MV-4-11 (cell line): ENCODE measurements at regions not wholly inside any gene's neighbourhood (a gene's known extent, or its start where the extent isn't known, plus 50 kb on each side); places are given as distances from the start of the nearest gene placed in this dataset.
"Not testable (repeated sequence)": the region's sequence is repeated elsewhere in the genome, so short reads cannot be mapped to it uniquely, and the experiment has no call there.

Experiments
- DNase-seq: peaks from one replicate; lab custom pipeline; 2025; lab: John Stamatoyannopoulos, UW

GRCh38 chr13:95388420-95389079 is 87.3 kb upstream of the ABCC4 start:
- DNase-seq: peak; percentile 77

- no peak for DNase-seq
Observed at GRCh38 chr13:95391362-95391761, 90.1 kb upstream of the ABCC4 start.

DNA sequence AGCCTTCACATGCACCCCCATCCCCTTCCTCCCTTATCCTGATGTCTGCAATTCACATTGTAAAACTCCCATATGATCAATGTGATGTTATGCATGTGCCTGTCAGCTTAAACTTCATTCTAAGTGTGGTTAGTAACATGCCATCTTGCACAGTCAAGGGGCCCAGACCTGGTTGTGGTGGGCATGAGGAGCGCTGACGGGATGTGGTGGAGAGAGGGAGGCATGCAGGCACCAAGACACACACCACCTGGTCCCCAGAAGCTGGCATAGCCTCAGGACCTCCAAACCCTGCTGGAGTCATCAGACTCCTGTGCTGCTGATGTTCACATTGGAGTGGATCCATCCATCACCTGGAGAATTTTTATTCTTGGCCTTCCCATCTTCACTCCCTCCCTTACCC is 90.5 kb upstream of the ABCC4 start:
- DNase-seq: no peak

DNA sequence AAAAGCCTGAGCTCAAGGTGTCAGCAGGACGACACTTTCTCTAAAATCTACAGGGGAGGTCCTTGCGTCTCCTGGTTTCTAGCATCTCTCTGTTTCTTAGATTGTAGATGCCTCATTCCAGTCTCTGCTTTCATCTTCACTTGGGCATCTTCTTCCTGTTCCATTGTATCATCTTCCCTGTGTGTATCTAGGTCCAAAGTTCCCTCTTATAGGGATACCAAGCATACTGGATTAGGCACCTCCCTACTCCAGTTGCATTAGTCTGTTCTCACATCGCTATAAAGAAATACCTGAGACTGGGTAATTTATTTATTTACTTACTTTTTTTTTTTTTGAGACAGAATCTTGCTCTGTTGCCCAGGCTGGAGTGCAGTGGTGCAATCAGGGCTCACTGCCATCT is 91.3 kb upstream of the ABCC4 start:
- DNase-seq: no peak

DNA sequence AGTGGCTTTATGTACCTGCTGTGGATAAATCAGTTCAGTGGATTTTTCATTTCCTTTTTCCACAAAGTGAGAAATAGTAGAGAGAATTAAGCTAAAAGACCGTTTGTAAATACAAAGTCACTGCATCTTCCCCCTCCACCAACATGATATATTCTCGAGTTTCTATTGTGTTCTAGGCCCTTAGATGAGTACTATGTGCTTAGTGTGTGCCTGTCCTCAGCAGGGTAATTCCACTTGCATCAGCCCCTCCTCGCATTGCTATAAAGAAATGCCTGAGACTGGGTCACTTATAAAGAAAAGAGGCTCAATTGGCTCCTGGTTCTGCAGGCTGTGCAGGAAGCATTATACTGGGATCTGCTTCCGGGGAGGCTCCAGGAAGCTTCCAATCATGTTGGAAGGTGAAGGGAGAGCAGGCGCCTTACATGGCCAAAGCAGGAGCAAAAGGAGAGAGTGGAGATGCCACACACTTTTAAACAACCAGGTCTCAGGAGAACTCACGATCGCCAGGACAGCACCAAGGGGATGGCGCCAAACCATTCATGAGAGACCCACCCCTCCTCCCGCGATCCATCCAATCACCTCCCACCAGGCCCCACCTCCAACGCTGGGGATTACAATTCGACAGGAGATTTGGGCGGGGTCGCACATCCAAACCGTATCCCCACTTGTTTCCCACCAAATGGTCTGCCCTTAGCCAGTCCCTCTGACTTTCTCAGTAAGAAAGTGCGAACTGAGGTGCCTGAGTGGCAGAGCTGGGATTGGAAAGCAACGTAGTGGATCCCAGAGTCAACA is 102.3 kb upstream of the ABCC4 start:
- no peak for DNase-seq

DNA sequence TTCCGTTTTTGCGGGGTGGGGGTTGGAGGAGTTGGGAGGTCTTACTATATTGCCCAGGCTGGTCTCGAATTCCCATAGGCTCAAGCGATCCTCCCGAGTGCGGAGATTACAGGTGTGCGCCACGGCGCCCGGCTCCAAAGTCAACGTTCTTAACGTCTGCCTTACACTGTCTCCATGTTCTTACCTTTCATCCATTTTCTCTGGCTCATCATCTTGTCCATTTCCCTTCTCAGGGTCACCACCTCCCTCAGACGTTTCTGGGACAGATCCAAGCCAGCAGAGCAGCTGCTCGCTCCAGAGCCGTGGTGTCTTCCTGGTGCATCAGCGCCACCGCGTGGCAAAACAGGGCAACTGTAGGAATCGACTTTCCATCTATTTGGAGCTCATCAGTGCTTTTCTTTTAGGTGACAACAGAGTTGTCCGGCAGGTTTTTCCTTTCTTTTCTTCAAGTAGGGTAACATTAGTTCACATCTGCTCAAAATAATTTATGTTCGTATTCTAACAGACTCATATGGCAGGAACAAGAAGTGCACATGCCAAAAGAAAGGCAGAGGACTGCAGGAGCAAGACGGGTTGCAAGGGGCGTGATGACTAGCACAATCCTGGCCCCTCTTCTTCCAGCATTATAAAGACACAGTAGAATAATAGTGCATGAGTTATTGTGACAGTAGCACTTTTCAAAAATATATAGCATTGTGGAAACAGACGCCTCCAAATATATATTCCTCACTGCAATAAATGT is 103.1 kb upstream of the ABCC4 start:
- peak; percentile 61 for DNase-seq

GRCh38 chr13:95406176-95406575 is 104.9 kb upstream of the ABCC4 start:
- DNase-seq: peak; percentile 43

GRCh38 chr13:95411428-95412040 is 110.3 kb upstream of the ABCC4 start:
- DNase-seq: no peak

- DNase-seq: no peak
Observed at GRCh38 chr13:95418946-95419345, 117.7 kb upstream of the ABCC4 start.

DNA sequence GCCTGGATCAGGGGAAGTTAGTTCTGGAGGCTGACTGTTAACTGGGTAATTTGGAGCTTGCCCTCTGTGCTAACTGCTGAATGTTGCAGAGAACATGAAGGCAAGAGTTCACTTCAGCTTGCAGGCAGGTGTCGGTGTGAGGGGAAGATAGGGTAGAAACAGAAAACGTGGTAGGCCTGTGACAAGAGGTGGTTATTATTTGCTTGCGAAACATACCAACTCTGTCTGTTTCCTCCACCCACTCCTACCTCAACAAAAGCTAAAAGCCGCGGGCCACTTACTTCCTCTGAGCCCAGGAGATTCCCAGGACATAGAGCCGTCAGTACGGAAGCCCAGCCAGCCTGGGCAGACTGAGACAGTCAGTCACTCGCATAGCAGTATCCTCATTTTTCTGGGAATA is 119.2 kb upstream of the ABCC4 start:
- DNase-seq: peak; percentile 5

DNA sequence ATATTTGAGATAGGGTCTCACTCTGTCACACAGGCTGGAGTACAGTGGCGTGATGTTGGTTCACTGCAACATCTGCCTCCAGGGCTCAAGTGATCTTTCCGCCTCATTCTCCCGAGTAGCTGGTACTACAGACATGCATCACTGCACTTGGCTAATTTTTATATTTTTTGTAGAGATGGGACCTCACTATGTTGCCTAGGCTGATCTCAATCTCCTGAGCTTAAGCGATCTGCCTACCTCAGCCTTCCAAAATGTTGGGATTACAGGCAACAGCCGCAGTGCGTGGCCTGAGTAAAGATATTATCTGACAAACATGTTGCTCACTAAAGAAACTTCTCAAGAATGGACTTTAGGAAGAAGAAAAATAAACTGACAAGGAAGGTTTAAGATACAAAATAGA is 125.4 kb upstream of the ABCC4 start:
- no peak for DNase-seq

- DNase-seq: not testable (repeated sequence)
Observed at GRCh38 chr13:95430525-95430924, 122.0 kb upstream of the CLDN10 start.

DNA sequence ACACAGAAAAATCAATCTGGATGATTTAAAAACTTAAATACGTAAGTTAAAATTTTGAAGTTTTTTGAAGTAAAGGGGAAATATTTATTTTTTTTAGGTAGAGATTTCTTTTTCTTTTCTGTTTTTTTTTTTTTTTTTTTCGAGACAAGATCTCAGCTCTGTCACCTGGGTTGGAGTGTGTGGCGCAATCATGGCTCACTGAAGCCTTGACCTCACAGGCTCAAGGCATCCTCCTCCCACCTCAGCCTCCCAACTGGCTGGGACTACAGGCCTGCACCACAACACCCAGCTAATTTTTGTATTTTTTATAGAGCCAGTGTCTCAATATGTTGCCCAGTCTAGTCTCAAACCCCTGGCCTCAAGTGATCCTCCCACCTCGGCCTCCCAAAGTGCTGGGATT is 120.4 kb upstream of the CLDN10 start:
- DNase-seq: no peak

GRCh38 chr13:95433537-95433936 is 119.0 kb upstream of the CLDN10 start:
- DNase-seq: no peak

GRCh38 chr13:95434111-95434510 is 118.4 kb upstream of the CLDN10 start:
- no peak for DNase-seq

- DNase-seq: no peak
Observed at GRCh38 chr13:95437561-95437960, 115.0 kb upstream of the CLDN10 start.

DNA sequence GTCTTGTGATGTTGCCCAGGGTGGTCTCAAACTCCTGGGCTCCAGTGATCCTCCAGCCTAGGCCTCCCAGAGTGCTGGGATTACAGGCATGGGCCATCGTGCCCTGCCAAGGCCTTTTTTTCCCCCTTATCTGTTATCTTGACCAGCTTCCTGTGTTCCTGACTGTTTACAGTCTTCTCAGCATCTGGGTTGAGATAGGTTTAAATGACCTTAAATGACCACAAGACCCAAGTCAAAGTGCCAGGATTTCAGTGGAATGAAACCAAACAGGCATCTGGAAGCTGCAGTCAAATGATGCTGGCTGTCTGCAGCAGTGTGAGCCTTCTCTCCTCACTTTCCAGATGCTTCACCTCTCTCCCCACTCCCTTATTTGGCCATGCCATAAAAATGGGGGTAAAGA is 114.2 kb upstream of the CLDN10 start:
- DNase-seq: no peak

DNA sequence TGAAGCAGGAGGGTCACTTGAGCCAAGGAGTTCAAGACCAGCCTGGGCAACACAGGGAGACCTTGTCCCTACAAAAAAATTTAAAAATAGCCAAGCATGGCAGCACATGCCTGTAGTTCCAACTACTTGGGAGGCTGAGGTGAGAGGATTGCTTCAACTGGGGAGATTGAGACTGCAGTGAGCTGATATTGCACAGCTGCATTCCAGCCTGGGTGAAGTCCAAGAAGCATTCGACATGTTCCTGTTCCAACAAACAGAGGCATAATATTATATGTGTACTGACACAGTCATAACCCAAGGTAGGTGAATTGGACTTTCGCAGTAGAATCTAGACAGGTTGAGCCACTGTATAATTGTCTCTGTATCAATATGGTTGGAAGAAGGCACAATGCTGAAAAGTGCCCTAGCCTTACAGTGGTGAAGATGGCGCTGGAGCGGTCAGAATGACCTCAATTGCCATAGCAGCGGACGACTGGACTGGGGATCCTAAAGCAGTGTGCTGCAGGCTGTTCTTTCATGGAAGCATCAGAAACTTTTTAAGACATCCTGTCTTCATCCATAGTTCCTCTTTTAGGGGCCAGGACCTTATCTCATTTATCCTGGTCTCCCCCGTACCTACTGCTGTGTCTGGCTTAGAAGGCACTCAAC is 112.0 kb upstream of the CLDN10 start:
- DNase-seq: no peak

DNA sequence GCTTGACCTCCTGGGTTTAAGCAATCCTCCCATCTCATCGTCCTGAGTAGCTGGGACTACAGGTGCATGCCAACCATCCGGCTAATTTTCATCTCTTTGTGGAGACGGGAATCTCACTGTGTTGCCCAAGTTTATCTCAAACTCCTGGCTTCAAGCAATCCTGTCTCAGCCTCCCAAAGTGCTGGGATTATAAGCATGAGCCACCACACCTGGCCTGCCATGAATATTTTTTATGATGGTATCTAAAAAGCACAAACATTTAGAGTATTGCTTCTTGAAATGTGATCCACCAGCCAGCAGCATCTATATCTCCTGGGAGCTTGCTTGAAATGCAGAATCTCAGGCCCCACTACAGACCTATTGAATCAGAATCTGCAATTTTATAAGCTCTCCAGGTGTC is 111.2 kb upstream of the CLDN10 start:
- no peak for DNase-seq

DNA sequence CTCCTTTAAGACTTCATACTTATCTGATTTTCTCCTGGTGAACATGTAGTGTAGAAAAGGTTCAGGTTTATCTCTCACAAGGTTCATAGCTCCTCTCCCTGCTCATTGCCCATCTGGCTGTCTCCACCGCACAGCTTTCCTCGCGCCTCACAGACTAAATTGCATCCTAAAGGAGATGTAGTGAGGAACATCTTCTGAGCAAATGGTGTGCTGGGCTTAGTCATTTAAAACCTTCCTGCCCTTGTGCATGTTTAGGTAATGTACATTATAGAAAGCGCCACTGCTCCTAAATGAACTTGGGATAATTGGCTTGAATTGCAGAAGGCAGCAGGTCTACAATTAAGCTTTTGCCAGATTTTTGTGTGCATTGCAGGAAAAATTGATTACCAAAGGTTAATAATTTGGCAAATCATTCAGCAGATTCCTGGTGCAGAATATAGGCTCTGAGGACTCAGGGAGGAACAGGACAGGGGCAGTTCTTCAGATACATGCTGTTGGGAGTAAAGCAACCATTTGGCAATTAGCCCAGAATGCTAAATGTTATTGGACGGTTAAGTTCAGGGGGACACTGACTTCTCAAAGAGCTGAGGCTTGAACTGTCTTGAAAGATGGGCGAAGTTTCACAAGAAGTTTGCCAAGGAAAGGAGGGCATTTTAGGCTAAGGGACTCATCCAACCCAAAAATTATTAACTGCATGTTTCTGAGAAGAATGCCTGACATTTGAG is 108.4 kb upstream of the CLDN10 start:
- no peak for DNase-seq

DNA sequence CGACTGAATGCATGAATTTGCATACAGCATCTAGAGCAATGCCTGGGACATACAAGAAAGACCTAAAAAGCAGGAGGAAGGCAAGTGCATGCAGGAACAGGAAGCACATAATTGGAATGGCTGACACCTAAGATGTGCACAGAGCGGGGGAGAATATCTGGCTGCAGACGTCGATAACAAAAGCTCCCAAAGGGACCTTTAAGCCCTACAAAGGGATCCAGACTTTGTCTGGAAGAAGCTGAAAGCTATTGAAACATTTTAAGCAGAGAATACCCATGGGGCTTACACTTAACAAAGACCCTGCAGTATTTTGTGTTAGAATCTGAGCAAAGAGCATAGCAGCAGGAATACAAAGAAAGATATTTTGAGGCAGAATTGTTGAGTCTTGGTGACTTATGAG is 107.4 kb upstream of the CLDN10 start:
- DNase-seq: no peak
